Parathyroid adenoma (tissue), 2 donors: ENCODE measurements at regions not wholly inside any gene's neighbourhood (a gene's known extent, or its start where the extent isn't known, plus 50 kb on each side); places are given as distances from the start of the nearest gene placed in this dataset.

Experiments
- H2AFZ ChIP-seq: fragments of 300-600 bp; sonication (generic); one replicate; pipeline ENCODE4 v1.7.0; 2017; ENCODE audit warnings: antibody characterized with exemption, mild to moderate bottlenecking
- H3K27ac ChIP-seq: fragments of 300-600 bp; sonication (generic); one replicate; pipeline ENCODE4 v1.7.0; 2017
- H3K27me3 ChIP-seq: fragments of 300-600 bp; sonication (generic); one replicate; pipeline ENCODE4 v1.7.0; 2017; ENCODE audit warnings: low read length; ENCODE audit not compliant: control insufficient read depth, insufficient read depth
- H3K36me3 ChIP-seq: fragments of 300-600 bp; sonication (generic); one replicate; pipeline ENCODE4 v1.7.0; 2017; ENCODE audit warnings: low read length; ENCODE audit not compliant: control insufficient read depth, insufficient read depth
- H3K4me1 ChIP-seq: fragments of 300-600 bp; sonication (generic); one replicate; pipeline ENCODE4 v1.7.0; 2017; ENCODE audit warnings: control low read depth
- H3K4me2 ChIP-seq: fragments of 300-600 bp; sonication (generic); one replicate; pipeline ENCODE4 v1.7.0; 2017; ENCODE audit warnings: low read length
- H3K4me3 ChIP-seq: fragments of 300-600 bp; sonication (generic); one replicate; pipeline ENCODE4 v1.7.0; 2017; ENCODE audit warnings: low read depth, low read length
- H3K79me2 ChIP-seq: fragments of 300-600 bp; sonication (generic); one replicate; pipeline ENCODE4 v1.7.0; 2017; ENCODE audit warnings: control low read depth
- H3K9ac ChIP-seq: fragments of 300-600 bp; sonication (generic); one replicate; pipeline ENCODE4 v1.7.0; 2017; ENCODE audit warnings: mild to moderate bottlenecking
- H3K9me3 ChIP-seq: fragments of 300-600 bp; sonication (generic); one replicate; pipeline ENCODE4 v1.7.0; 2017; ENCODE audit warnings: low read length; ENCODE audit not compliant: control insufficient read depth
- TF ChIP-seq, protein P1 (sequence below): fragments of 300-600 bp; sonication (generic); IDR thresholded peaks from one replicate; pipeline ENCODE4 v1.7.0; 2017; ENCODE audit warnings: antibody characterized with exemption, mild to moderate bottlenecking
- donor health status: primary hyperparathyroidism.

- H3K4me3 ChIP-seq = no peak overlapping the region
- H3K4me2 ChIP-seq = no peak overlapping the region
- no peaks in the 10 kb centered on the region for H3K9me3 ChIP-seq
- TF ChIP-seq, protein P1, sequence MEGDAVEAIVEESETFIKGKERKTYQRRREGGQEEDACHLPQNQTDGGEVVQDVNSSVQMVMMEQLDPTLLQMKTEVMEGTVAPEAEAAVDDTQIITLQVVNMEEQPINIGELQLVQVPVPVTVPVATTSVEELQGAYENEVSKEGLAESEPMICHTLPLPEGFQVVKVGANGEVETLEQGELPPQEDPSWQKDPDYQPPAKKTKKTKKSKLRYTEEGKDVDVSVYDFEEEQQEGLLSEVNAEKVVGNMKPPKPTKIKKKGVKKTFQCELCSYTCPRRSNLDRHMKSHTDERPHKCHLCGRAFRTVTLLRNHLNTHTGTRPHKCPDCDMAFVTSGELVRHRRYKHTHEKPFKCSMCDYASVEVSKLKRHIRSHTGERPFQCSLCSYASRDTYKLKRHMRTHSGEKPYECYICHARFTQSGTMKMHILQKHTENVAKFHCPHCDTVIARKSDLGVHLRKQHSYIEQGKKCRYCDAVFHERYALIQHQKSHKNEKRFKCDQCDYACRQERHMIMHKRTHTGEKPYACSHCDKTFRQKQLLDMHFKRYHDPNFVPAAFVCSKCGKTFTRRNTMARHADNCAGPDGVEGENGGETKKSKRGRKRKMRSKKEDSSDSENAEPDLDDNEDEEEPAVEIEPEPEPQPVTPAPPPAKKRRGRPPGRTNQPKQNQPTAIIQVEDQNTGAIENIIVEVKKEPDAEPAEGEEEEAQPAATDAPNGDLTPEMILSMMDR = no peak
- no peaks in the 10 kb centered on the region for H3K4me1 ChIP-seq
- H3K9ac ChIP-seq = no peak overlapping the region
- H2AFZ ChIP-seq = no peak overlapping the region
- no peaks in the 10 kb centered on the region for H3K27me3 ChIP-seq
- no peaks in the 10 kb centered on the region for H3K79me2 ChIP-seq
- H3K27ac ChIP-seq = no peak overlapping the region
- H3K36me3 ChIP-seq = no peaks in the 10 kb centered on the region
These were observed 433.6 kb downstream of the HAPSTR1 start for GRCh38 chr16:9525037-9525436.

DNA sequence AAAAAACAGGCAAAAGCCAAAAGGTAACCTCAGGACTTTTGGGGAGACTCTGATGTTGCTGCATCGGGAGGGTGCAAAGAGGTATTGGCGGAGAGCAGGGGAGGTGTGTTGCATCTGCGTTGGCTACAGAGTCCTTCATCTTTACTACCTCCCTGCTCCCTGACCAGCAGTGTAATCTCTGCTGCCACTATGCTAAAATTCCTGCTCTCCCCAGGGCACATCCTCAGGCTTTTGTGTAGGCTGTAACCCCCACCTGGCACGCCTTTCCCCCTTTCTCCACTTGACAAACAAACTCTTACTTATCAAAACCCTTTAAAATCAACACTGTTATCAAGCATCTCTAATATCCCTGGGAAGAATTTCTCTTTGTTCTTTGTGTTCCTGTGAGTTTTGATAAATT lies 435.3 kb downstream of the HAPSTR1 start:
- no peak overlapping the region for H3K4me3 ChIP-seq
- H3K27me3 ChIP-seq = no peaks in the 10 kb centered on the region
- TF ChIP-seq, protein P1 = no peak
- H3K9me3 ChIP-seq = no peaks in the 10 kb centered on the region
- no peaks in the 10 kb centered on the region for H3K4me1 ChIP-seq
- no peak overlapping the region for H3K9ac ChIP-seq
- H3K27ac ChIP-seq = no peak overlapping the region
- no peaks in the 10 kb centered on the region for H3K36me3 ChIP-seq
- H3K79me2 ChIP-seq = no peaks in the 10 kb centered on the region
- no peak overlapping the region for H2AFZ ChIP-seq
- no peak overlapping the region for H3K4me2 ChIP-seq

DNA sequence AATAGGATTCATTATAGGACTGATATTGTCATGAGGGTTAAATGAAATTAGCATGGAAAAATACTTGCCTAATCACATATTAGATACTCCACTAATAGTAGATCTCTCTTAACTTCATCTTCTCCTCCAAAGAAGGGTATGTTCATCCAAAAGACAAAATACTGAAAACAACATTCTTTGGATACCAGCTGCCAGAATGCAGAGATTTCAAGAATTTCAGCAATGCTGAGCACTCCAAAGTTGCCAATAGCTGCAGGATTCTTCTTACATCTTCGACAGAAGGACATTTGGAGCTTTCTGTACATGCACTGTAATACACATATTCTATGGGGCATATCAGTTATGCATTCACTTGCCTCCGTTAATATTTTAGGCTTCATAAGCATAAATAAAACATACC lies 436.5 kb downstream of the HAPSTR1 start:
- Histone ChIP-seq H3K4me2 (no peak overlapping the region), H3K4me1 (no peaks in the 10 kb centered on the region), H3K79me2 (no peaks in the 10 kb centered on the region), H2AFZ (no peak overlapping the region), H3K9me3 (no peaks in the 10 kb centered on the region), H3K27me3 (no peaks in the 10 kb centered on the region), H3K27ac (no peak overlapping the region), H3K9ac (no peak overlapping the region), H3K36me3 (no peaks in the 10 kb centered on the region), H3K4me3 (no peak overlapping the region)
- TF ChIP-seq, protein P1 = no peak

- H3K79me2 ChIP-seq = no peaks in the 10 kb centered on the region
- H3K9ac ChIP-seq = no peak overlapping the region
- no peaks in the 10 kb centered on the region for H3K4me1 ChIP-seq
- no peak overlapping the region for H3K4me3 ChIP-seq
- no peak overlapping the region for H3K4me2 ChIP-seq
- TF ChIP-seq, protein P1 = no peak
- no peaks in the 10 kb centered on the region for H3K36me3 ChIP-seq
- no peaks in the 10 kb centered on the region for H3K27me3 ChIP-seq
- H3K27ac ChIP-seq = no peak overlapping the region
- H2AFZ ChIP-seq = no peak overlapping the region
- no peaks in the 10 kb centered on the region for H3K9me3 ChIP-seq
These were observed 437.2 kb downstream of the HAPSTR1 start for GRCh38 chr16:9528511-9529079.

DNA sequence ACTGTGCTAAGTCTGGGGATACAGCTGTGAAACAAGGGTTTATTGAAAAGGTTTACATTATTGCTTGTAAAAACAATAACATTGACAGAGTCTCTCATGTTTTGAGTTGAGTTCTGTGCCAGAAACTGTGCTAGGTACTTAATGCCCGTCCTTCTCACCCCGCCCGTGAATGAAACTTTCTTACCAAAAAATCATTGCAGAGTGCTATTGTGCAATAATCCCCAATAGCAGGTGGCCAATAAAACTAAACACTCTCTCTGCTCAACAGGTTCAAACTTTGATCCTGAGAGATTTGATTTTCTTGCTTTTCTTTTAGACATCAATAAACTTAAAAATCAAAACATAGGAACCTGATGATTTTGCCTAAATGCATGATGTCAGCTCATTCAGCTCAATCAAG lies 441.6 kb downstream of the HAPSTR1 start:
- no peak overlapping the region for H3K27ac ChIP-seq

More for the DNA sequence above, 441.6 kb downstream of the HAPSTR1 start:
- no peaks in the 10 kb centered on the region for H3K36me3 ChIP-seq
- H3K27me3 ChIP-seq = no peaks in the 10 kb centered on the region
- no peaks in the 10 kb centered on the region for H3K79me2 ChIP-seq
- H3K4me3 ChIP-seq = no peak overlapping the region
- no peaks in the 10 kb centered on the region for H3K4me1 ChIP-seq
- no peaks in the 10 kb centered on the region for H3K9me3 ChIP-seq
- no peak overlapping the region for H3K9ac ChIP-seq
- TF ChIP-seq, protein P1 = no peak
- H3K4me2 ChIP-seq = no peak overlapping the region
- no peak overlapping the region for H2AFZ ChIP-seq
